ENCODE measurements at regions not wholly inside any gene's neighbourhood (a gene's known extent, or its start where the extent isn't known, plus 50 kb on each side); places are given as distances from the start of the nearest gene placed in this dataset.

GRCh38 chr3:22039161-22039560 lies 288.2 kb upstream of the ZNF385D start:
- TF ChIP-seq POLR2A (IDR thresholded peaks at IDR 0.05; ENCODE audit: low read length) = no peak
- TF ChIP-seq GATA1 (IDR thresholded peaks at IDR 0.05; ENCODE audit: low read depth, low read length) = no peak

Data from erythroblast (primary cell).